Esophagus mucosa (tissue), 1 donor: ENCODE measurements at regions not wholly inside any gene's neighbourhood (a gene's known extent, or its start where the extent isn't known, plus 50 kb on each side); places are given as distances from the start of the nearest gene placed in this dataset.
"Not testable (repeated sequence)": the region's sequence is repeated elsewhere in the genome, so short reads cannot be mapped to it uniquely, and the experiment has no call there.

Experiments
- ATAC-seq: fragments of 200-7000 bp; cut with Tn5 transposase; one replicate; pipeline ENCODE4 v1.9.1; 2020
- donor health status: DM: yes; HTN: yes; CAD: no.

GRCh38 chr5:174648618-174649017, 75.8 kb upstream of the MSX2 start:
- not testable (repeated sequence) for ATAC-seq

GRCh38 chr5:174649391-174649790, 75.0 kb upstream of the MSX2 start:
- ATAC-seq: no peak

GRCh38 chr5:174654442-174654841, 69.9 kb upstream of the MSX2 start:
- no peak for ATAC-seq

GRCh38 chr5:174655351-174655750, 69.0 kb upstream of the MSX2 start:
- no peak for ATAC-seq

GRCh38 chr5:174664180-174664850, 60.1 kb upstream of the MSX2 start:
- no peak for ATAC-seq

- ATAC-seq: no peak
Observed at GRCh38 chr5:174665347-174665746, 59.0 kb upstream of the MSX2 start.

- ATAC-seq: no peak
Observed at GRCh38 chr5:174667526-174667925, 56.9 kb upstream of the MSX2 start.

- ATAC-seq: no peak
Observed at GRCh38 chr5:174668349-174668748, 56.0 kb upstream of the MSX2 start.
